Esophagus squamous epithelium (tissue), 5 donors: ENCODE measurements at regions not wholly inside any gene's neighbourhood (a gene's known extent, or its start where the extent isn't known, plus 50 kb on each side); places are given as distances from the start of the nearest gene placed in this dataset.

Source experiments
- DNase-seq: peaks from one replicate; lab custom pipeline; 2025; lab: John Stamatoyannopoulos, UW
- H3K27ac ChIP-seq, 4 donors: fragments of 200-600 bp; sonication (generic); one replicate each; pipeline ENCODE4 v1.5.1; 2016 to 2019; ENCODE audit warnings: mild to moderate bottlenecking in 1 of 4
- H3K27me3 ChIP-seq, 4 donors: fragments of 200-600 bp; sonication (generic); 1 replicate in 3 of 4; 2 replicates in 1 of 4; pipeline versions ENCODE4 v1.5.1 to v1.6.0; 2017 to 2021; ENCODE audit warnings: antibody characterized with exemption in 1 of 4
- H3K36me3 ChIP-seq, 3 donors: fragments of 200-600 bp; sonication (generic); one replicate each; pipeline ENCODE4 v1.5.1; 2016 to 2019
- H3K4me1 ChIP-seq, 3 donors: fragments of 200-600 bp; sonication (generic); one replicate each; pipeline ENCODE4 v1.5.1; 2017 to 2019
- H3K4me3 ChIP-seq, 4 donors: fragments of 200-600 bp; sonication (generic); 1 replicate in 3 of 4; 2 replicates in 1 of 4; pipeline ENCODE4 v1.5.1; 2016 to 2019; ENCODE audit warnings: mild to moderate bottlenecking in 2 of 4, moderate library complexity in 1 of 4
- H3K9me3 ChIP-seq, 3 donors: fragments of 200-600 bp; sonication (generic); one replicate each; pipeline ENCODE4 v1.5.1; 2016 to 2019
- POLR2A ChIP-seq, 4 donors: fragments of 450-650 bp; IDR thresholded peaks; one replicate each; pipeline ENCODE4 v1.6.1; 2017; ENCODE audit warnings: antibody characterized with exemption in 4 of 4, mild to moderate bottlenecking in 4 of 4, moderate library complexity in 3 of 4
- WGBS, 2 donors: methylation state at CpG; one replicate each; pipeline ENCODE4 v1.1.5; 2018; 5-methylcytosine and 5-hydroxymethylcytosine counted together
- intact Hi-C: fragments of 100-400 bp; cut with DNase I; formaldehyde crosslinking; loops from one replicate; pipeline ENCODE4 v1.15.0; 2022
- TF ChIP-seq, protein P1 (sequence below), 6 experiments: fragments of 450-650 bp in 4 of 6; fragments of 200-600 bp in 2 of 6; sonication (generic) in 2 of 6; IDR thresholded peaks; one replicate each; pipeline ENCODE4 v1.5.1; 2016 to 2019; ENCODE audit warnings: antibody characterized with exemption in 6 of 6, mild to moderate bottlenecking in 4 of 6, moderate library complexity in 4 of 6
- donor health status: DM: yes; HTN: yes; CAD: no.

DNA sequence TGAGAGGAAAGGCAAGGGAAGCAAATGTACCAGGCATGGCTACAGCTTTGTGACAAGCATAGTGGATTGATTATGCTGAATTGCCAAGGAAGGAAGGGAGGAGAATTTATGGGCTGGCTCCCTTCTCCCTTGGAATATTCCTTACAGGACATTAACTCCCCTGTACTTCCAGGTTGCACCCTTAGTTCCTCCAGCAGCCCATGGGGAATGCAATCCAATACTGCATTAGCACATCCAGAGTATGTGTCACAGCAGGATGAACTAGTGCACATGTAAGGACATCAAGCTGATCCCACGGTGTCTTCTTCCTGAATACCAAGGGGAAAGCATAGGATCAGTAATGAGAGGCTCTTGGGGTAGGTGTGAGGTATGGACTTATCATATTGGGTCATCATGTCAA, 390.7 kb upstream of the POU3F2 start:
- no peaks in the 10 kb centered on the region for H3K4me1 ChIP-seq
- DNase-seq: no peak
- TF ChIP-seq POLR2A (IDR thresholded peaks at IDR 0.05): no peak
- TF ChIP-seq, protein P1, sequence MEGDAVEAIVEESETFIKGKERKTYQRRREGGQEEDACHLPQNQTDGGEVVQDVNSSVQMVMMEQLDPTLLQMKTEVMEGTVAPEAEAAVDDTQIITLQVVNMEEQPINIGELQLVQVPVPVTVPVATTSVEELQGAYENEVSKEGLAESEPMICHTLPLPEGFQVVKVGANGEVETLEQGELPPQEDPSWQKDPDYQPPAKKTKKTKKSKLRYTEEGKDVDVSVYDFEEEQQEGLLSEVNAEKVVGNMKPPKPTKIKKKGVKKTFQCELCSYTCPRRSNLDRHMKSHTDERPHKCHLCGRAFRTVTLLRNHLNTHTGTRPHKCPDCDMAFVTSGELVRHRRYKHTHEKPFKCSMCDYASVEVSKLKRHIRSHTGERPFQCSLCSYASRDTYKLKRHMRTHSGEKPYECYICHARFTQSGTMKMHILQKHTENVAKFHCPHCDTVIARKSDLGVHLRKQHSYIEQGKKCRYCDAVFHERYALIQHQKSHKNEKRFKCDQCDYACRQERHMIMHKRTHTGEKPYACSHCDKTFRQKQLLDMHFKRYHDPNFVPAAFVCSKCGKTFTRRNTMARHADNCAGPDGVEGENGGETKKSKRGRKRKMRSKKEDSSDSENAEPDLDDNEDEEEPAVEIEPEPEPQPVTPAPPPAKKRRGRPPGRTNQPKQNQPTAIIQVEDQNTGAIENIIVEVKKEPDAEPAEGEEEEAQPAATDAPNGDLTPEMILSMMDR (IDR thresholded peaks at IDR 0.05): no peak
- no peaks in the 10 kb centered on the region for H3K36me3 ChIP-seq
- H3K27me3 ChIP-seq: no peaks in the 10 kb centered on the region
- no peak overlapping the region for H3K27ac ChIP-seq
- WGBS, 2 donors: 57 to 64% methylated on average over 1 of the region's 1 CpG
- intact Hi-C loops: no loop called here
- H3K9me3 ChIP-seq: no peaks in the 10 kb centered on the region
- H3K4me3 ChIP-seq: no peak overlapping the region

DNA sequence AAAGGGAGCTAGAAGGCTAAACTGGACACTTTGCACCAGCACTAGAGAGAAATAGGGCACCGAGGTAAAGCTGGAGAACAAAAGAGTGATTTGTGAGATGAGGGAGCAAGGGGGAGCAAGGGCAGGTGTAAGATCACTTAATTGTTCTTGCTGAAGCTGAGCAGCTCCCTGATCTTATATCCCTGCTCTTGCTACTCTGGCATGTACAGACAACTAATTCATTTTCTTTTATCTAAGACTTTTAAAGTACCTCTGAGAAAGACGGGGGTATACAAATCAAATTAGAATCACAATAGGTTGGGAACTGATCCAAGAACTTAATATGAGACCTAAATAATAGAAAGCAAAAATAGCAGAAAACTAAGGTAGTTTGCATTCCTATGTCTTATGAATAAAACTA, 381.7 kb upstream of the POU3F2 start:
- TF ChIP-seq POLR2A (IDR thresholded peaks at IDR 0.05): no peak
- TF ChIP-seq, protein P1 (IDR thresholded peaks at IDR 0.05): no peak
- H3K36me3 ChIP-seq: no peaks in the 10 kb centered on the region
- no peaks in the 10 kb centered on the region for H3K27me3 ChIP-seq
- no peak overlapping the region for H3K27ac ChIP-seq
- WGBS, 2 donors: 20 to 28% methylated on average over 2 of the region's 2 CpGs
- no peak overlapping the region for H3K4me3 ChIP-seq
- no peak for DNase-seq
- H3K9me3 ChIP-seq: no peaks in the 10 kb centered on the region
- H3K4me1 ChIP-seq: no peaks in the 10 kb centered on the region
- intact Hi-C loops: no loop called here

DNA sequence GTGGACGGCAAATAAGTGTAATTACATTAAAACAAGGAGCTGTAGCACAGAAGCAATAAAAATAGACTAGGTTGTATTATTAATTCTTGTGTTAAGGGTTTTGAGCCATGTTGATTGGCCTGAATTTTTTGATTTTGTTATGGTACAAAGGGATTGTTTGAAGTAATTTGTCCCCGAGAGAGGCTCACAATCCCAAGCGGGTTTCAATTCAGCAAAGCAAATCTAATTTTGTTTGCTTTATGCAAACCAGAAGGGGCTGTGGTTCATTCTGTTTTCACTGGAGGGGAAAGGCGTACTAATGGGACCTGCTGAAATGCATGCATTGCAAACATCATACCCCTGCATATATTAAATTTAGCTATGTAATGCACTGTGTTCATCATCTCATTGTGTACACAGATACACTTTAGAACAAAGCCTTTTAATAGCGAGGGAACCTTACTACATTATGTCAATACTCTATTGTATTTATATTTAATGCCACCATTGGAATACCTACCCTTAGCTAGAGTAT, 379.5 kb upstream of the POU3F2 start:
- intact Hi-C loops: no loop called here
- Histone ChIP-seq H3K27me3 (no peaks in the 10 kb centered on the region), H3K4me3 (no peak overlapping the region), H3K9me3 (no peaks in the 10 kb centered on the region), H3K27ac (no peak overlapping the region), H3K36me3 (no peaks in the 10 kb centered on the region), H3K4me1 (no peaks in the 10 kb centered on the region)
- no peak for TF ChIP-seq POLR2A (IDR thresholded peaks at IDR 0.05)
- TF ChIP-seq, protein P1 (IDR thresholded peaks at IDR 0.05): no peak
- no peak for DNase-seq
- WGBS, 2 donors: 59 to 78% methylated on average over 5 of the region's 5 CpGs

DNA sequence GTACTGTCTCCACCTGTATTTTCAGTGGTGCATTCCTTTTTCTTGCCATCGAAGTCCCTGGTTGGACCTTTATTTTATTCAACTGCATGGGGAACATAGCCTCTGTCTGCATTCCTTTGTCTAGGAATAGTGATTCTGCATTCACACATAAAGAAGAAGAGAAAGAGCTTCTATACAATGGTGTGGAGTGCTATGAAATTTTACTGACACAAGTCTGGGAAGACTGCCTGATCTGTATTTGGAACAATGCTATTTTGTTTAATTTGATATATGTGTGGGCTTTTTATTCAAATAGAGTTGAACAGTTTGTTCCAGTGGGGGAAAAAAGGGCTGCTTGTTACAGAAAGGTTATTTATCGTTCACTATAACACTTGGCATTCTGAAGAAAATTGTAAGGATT, 375.7 kb upstream of the POU3F2 start:
- H3K27me3 ChIP-seq: no peaks in the 10 kb centered on the region
- no peak for TF ChIP-seq POLR2A (IDR thresholded peaks at IDR 0.05)
- TF ChIP-seq, protein P1 (IDR thresholded peaks at IDR 0.05): no peak
- H3K4me1 ChIP-seq: no peaks in the 10 kb centered on the region
- H3K9me3 ChIP-seq: no peaks in the 10 kb centered on the region
- WGBS, 2 donors: 64 to 74% methylated on average over 2 of the region's 2 CpGs
- H3K4me3 ChIP-seq: no peak overlapping the region
- intact Hi-C loops: no loop called here
- H3K36me3 ChIP-seq: no peaks in the 10 kb centered on the region
- H3K27ac ChIP-seq: no peak overlapping the region
- no peak for DNase-seq

DNA sequence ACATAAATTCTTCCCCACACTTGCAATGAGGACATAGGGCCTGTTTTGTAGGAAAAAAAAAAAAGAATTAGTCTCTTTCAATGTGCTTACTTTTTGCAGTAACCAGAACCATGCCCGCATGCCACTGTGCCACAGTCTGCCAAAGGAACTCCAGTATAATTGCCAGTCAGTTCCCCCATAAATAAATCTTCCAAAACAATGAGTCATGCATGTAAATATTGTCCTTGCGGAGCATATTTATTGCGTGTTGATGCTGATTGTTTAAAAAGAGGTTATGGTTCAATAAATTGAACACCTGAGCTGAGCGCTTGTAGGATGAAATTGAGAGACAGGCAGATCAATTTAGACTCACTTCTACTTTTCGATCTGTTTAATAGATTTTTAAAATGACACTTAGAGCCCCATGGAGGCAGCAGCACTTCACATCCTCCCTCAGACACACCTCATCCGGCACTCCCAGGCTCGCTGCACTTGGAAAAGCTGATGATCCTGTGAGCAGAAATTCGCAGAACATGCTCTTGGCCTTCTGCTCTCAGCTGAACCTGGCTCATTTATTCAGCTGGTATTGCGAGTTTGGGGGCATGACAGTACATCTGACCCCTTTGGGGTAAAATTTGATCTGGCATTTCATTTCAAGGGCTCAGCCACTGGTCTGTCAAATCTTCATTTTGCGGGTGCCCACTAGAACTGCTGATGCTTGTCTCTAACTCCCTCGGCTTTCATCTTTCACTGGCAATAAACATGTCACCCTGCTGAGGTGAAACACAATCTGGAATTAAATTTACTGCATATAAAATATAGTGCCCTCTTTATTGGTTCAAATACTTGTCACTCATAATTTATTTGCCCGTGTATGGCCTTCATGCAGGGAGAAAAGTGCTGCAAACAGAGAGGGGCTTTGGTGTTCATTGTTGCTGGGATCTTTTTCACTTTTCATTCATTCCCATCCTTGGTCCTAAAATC, 371.1 kb upstream of the POU3F2 start:
- intact Hi-C loops: no loop called here
- Histone ChIP-seq H3K27me3 (no peaks in the 10 kb centered on the region), H3K36me3 (no peaks in the 10 kb centered on the region), H3K27ac (no peak overlapping the region), H3K4me1 (no peaks in the 10 kb centered on the region), H3K4me3 (no peak overlapping the region), H3K9me3 (no peaks in the 10 kb centered on the region)
- DNase-seq: no peak
- no peak for TF ChIP-seq POLR2A (IDR thresholded peaks at IDR 0.05)
- TF ChIP-seq, protein P1 (IDR thresholded peaks at IDR 0.05): no peak
- whole genome bisulfite sequencing, 2 donors: 74 to 78% methylated on average over 12 of the region's 12 CpGs
